Kidney epithelial cell (primary cell): ENCODE measurements at regions not wholly inside any gene's neighbourhood (a gene's known extent, or its start where the extent isn't known, plus 50 kb on each side); places are given as distances from the start of the nearest gene placed in this dataset.

Source experiments
- DNase-seq: peaks from one replicate; pipeline ENCODE4 v3.0.0-alpha.2; 2010; ENCODE audit warnings: low read depth
- H3K27me3 ChIP-seq: 2 replicates; pipeline ENCODE4 v1.6.0; 2011; ENCODE audit warnings: low read length; ENCODE audit not compliant: control insufficient read depth, insufficient read depth
- H3K36me3 ChIP-seq: 2 replicates; pipeline ENCODE4 v1.5.1; 2011; ENCODE audit warnings: low read length; ENCODE audit not compliant: control insufficient read depth, insufficient read depth
- H3K4me3 ChIP-seq: 2 replicates; pipeline ENCODE4 v1.5.1; 2011; ENCODE audit warnings: low read depth, mild to moderate bottlenecking, control low read depth, low read length
- CTCF ChIP-seq: IDR thresholded peaks from 2 replicates; pipeline ENCODE4 v1.5.1; 2011; ENCODE audit warnings: mild to moderate bottlenecking, moderate library complexity, low read length, control low read depth, inconsistent platforms; ENCODE audit not compliant: insufficient read depth, poor library complexity, severe bottlenecking

- no peaks in the 10 kb centered on the region for H3K36me3 ChIP-seq
- TF ChIP-seq CTCF, result no peak
- no peak overlapping the region for H3K4me3 ChIP-seq
- no peaks in the 10 kb centered on the region for H3K27me3 ChIP-seq
- DNase-seq, result no peak
Observed at GRCh38 chr2:36146765-36147164, 208.8 kb upstream of the CRIM1 start.

- no peak overlapping the region for H3K4me3 ChIP-seq
- DNase-seq, result no peak
- no peaks in the 10 kb centered on the region for H3K27me3 ChIP-seq
- no peak for TF ChIP-seq CTCF
- H3K36me3 ChIP-seq, result no peaks in the 10 kb centered on the region
Observed at GRCh38 chr2:36140391-36140790, 215.2 kb upstream of the CRIM1 start.

- no peak for TF ChIP-seq CTCF
- Histone ChIP-seq H3K27me3 (no peaks in the 10 kb centered on the region), H3K4me3 (no peak overlapping the region), H3K36me3 (no peaks in the 10 kb centered on the region)
- no peak for DNase-seq
Observed at GRCh38 chr2:36137612-36138011, 218.0 kb upstream of the CRIM1 start.

GRCh38 chr2:36134281-36134680 is 221.3 kb upstream of the CRIM1 start:
- DNase-seq, result no peak
- Histone ChIP-seq H3K4me3 (no peak overlapping the region), H3K36me3 (no peaks in the 10 kb centered on the region), H3K27me3 (no peaks in the 10 kb centered on the region)
- no peak for TF ChIP-seq CTCF

GRCh38 chr2:36128359-36128758 is 227.2 kb upstream of the CRIM1 start:
- no peak overlapping the region for H3K4me3 ChIP-seq
- DNase-seq, result no peak
- H3K36me3 ChIP-seq, result no peaks in the 10 kb centered on the region
- TF ChIP-seq CTCF, result no peak
- H3K27me3 ChIP-seq, result no peaks in the 10 kb centered on the region

GRCh38 chr2:36125702-36126101 is 229.9 kb upstream of the CRIM1 start:
- no peak for TF ChIP-seq CTCF
- no peak for DNase-seq
- Histone ChIP-seq H3K4me3 (no peak overlapping the region), H3K36me3 (no peaks in the 10 kb centered on the region), H3K27me3 (no peaks in the 10 kb centered on the region)
